GM12878 (cell line): ENCODE measurements at regions not wholly inside any gene's neighbourhood (a gene's known extent, or its start where the extent isn't known, plus 50 kb on each side); places are given as distances from the start of the nearest gene placed in this dataset.
"Not testable (repeated sequence)": the region's sequence is repeated elsewhere in the genome, so short reads cannot be mapped to it uniquely, and the experiment has no call there.

Source experiments
- ATAC-seq: fragments of 200-7000 bp; cut with Tn5 transposase; 3 replicates; pipeline ENCODE4 v1.9.1; 2020; ENCODE audit warnings: mild to moderate bottlenecking, moderate library complexity
- BruUV-seq: library from RNA; stranded (reverse); fragments of 400-500 nt; replicated peaks from 2 replicates; lab custom pipeline; 2021; lab: Mats Ljungman, UMichigan
- CTCF ChIA-PET: fragments of 300-600 bp; sonication (Branson Sonifier 250); formaldehyde crosslinking; extraction: SDS; loops from one replicate; lab custom pipeline; 2021; ENCODE audit warnings: inconsistent platforms; lab: Yijun Ruan, JAX
- POLR2A ChIA-PET: fragments of 350-600 bp; formaldehyde crosslinking; extraction: SDS; loops from one replicate; lab custom pipeline; 2021; ENCODE audit warnings: inconsistent platforms; lab: Charles Lee
- RAD21 ChIA-PET: fragments of 300-600 bp; sonication (Branson Sonifier 250); formaldehyde crosslinking; loops from one replicate; lab custom pipeline; 2023; ENCODE audit warnings: antibody characterized with exemption; ENCODE audit not compliant: unreplicated experiment; lab: Charles Lee
- SMC1A ChIA-PET: fragments of 300-600 bp; sonication (Branson Sonifier 250); formaldehyde crosslinking; loops from one replicate; lab custom pipeline; 2023; ENCODE audit not compliant: unreplicated experiment, uncharacterized antibody; lab: Charles Lee
- DNase-seq: peaks from one replicate; pipeline ENCODE4 v3.0.0-alpha.2; 2011; ENCODE audit warnings: low read depth, low spot score
- FAIRE-seq: peaks from 3 replicates; lab custom pipeline; 2011; peaks lifted over from hg19 to GRCh38; lab: Jason Lieb, UNC
- H2AFZ ChIP-seq: 2 replicates; pipeline ENCODE4 v1.6.0; 2011; ENCODE audit warnings: low read depth, low read length, control low read depth; ENCODE audit not compliant: control insufficient read depth
- H3K27ac ChIP-seq: 2 replicates; pipeline ENCODE4 v1.5.1; 2011; ENCODE audit warnings: control low read depth; ENCODE audit not compliant: control insufficient read depth, insufficient read depth
- H3K27me3 ChIP-seq, 2 experiments: replicated peaks in 1 of 2; 2 replicates each; pipeline versions ENCODE4 v1.6.0 to v1.6.1; 2011; ENCODE audit warnings: low read length in 1 of 2; ENCODE audit not compliant: control insufficient read depth in 2 of 2, insufficient read depth in 2 of 2
- H3K36me3 ChIP-seq, 2 experiments: 2 replicates each; pipeline ENCODE4 v1.5.1; 2011; ENCODE audit warnings: low read length in 1 of 2; ENCODE audit not compliant: control insufficient read depth in 2 of 2, insufficient read depth in 2 of 2
- H3K4me1 ChIP-seq: 2 replicates; pipeline ENCODE4 v1.6.1; 2011; ENCODE audit warnings: mild to moderate bottlenecking, low read length, moderate library complexity, mixed read lengths; ENCODE audit not compliant: control insufficient read depth, insufficient read depth
- H3K4me2 ChIP-seq: 2 replicates; pipeline ENCODE4 v1.6.0; 2011; ENCODE audit warnings: control low read depth; ENCODE audit not compliant: control insufficient read depth, insufficient read depth
- H3K4me3 ChIP-seq: fragments of 200-600 bp; sonication (generic); 2 replicates; pipeline ENCODE4 v1.5.1; 2016
- H3K79me2 ChIP-seq: 2 replicates; pipeline ENCODE4 v1.6.0; 2011; ENCODE audit warnings: low read length; ENCODE audit not compliant: control insufficient read depth, insufficient read depth
- H3K9ac ChIP-seq: 2 replicates; pipeline ENCODE4 v1.8.0; 2011; ENCODE audit warnings: low read length, control low read depth, mixed read lengths; ENCODE audit not compliant: control insufficient read depth, insufficient read depth
- H3K9me3 ChIP-seq: replicated peaks from 3 replicates; pipeline ENCODE4 v1.5.1; 2011; ENCODE audit warnings: mild to moderate bottlenecking, low read length; ENCODE audit not compliant: control insufficient read depth, insufficient read depth
- H4K20me1 ChIP-seq: 2 replicates; pipeline ENCODE4 v1.6.0; 2011; ENCODE audit not compliant: control insufficient read depth, insufficient read depth
- WGBS: methylation state at CpG from one replicate; pipeline ENCODE4 v1.1.6; 2016; ENCODE audit warnings: low lambda C conversion rate; ENCODE audit not compliant: insufficient replicate concordance, insufficient coverage; ENCODE audit errors: missing lambda C conversion rate; 5-methylcytosine and 5-hydroxymethylcytosine counted together
- in situ Hi-C: fragments of 300-500 bp; cut with MboI; formaldehyde crosslinking; loops from 9 replicates; pipeline ENCODE4 v1.14.3; 2018; ENCODE audit warnings: mixed read lengths
- intact Hi-C: fragments of 100-400 bp; cut with micrococcal nuclease; formaldehyde crosslinking; loops from one replicate; pipeline ENCODE4 v1.14.2; 2022; ENCODE audit not compliant: unreplicated experiment

DNA sequence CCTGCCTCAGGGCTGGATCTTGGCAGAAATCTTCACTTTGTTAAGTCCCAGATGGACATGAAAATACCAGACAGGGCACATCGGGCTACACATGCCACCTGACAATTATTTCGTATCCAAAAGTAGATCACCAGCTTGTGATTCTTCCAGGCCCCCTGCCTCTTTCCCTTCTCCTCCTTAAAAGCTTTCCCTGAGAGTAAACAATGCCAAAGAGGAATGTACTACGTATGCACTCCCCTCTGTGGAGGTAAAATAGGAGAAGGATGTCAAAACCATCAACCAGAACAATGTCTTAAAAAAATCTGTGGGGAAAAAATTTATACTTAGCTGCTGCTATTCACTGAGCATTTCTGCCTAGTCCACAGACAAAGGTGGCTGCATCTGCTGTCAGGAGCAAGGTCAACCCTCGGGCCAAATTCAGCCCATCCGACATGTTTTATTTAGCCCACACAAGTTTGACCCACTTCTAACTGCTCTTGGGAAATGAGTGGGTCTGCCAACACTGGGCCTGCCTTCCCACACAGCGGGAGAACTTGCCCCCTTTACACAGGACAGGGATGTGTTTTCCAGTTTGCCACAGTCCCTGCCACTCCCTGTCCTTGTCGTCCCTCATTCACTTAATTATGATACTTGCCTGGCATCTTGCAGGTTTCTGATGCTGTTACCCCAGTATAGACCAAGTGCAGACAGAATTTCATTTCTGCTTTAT is 74.7 kb upstream of the NBPF26 start:
- H2AFZ ChIP-seq, CTCF ChIA-PET, intact Hi-C loops, RAD21 ChIA-PET, BruUV-seq, H4K20me1 ChIP-seq, DNase-seq, H3K4me2 ChIP-seq, H3K27ac ChIP-seq, H3K9ac ChIP-seq, SMC1A ChIA-PET, H3K9me3 ChIP-seq, H3K36me3 ChIP-seq, H3K4me1 ChIP-seq, ATAC-seq, FAIRE-seq, in situ Hi-C loops, H3K79me2 ChIP-seq, H3K27me3 ChIP-seq, POLR2A ChIA-PET, H3K4me3 ChIP-seq: not testable (repeated sequence)
- no CpG with 5 or more reads among the region's 7 CpGs for WGBS

DNA sequence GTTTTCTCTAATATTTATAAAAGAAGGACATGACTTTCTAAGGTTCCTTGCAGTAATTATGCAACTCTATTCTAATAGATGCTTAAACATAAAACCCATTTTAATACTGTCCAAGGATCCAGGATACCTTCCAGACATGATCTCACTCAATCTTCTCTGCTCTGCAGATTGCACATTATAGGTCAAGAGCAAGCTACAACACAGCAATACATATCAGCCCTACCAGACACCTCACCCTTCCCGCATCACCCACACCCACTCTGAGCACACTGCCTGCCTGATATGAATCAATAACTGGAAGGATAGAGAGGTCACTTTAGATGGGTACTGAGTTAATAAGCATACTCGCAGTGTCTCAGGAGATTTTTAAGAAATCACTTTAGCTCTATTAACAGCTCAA is 74.0 kb upstream of the NBPF26 start:
- H3K27ac ChIP-seq, H2AFZ ChIP-seq, RAD21 ChIA-PET, H3K9ac ChIP-seq, H3K4me2 ChIP-seq, in situ Hi-C loops, DNase-seq, H3K79me2 ChIP-seq, FAIRE-seq, H3K36me3 ChIP-seq, H3K9me3 ChIP-seq, H3K27me3 ChIP-seq, H3K4me1 ChIP-seq, H4K20me1 ChIP-seq, BruUV-seq, CTCF ChIA-PET, POLR2A ChIA-PET, ATAC-seq, SMC1A ChIA-PET, intact Hi-C loops, H3K4me3 ChIP-seq: not testable (repeated sequence)
- no CpG with 5 or more reads among the region's 2 CpGs for WGBS

DNA sequence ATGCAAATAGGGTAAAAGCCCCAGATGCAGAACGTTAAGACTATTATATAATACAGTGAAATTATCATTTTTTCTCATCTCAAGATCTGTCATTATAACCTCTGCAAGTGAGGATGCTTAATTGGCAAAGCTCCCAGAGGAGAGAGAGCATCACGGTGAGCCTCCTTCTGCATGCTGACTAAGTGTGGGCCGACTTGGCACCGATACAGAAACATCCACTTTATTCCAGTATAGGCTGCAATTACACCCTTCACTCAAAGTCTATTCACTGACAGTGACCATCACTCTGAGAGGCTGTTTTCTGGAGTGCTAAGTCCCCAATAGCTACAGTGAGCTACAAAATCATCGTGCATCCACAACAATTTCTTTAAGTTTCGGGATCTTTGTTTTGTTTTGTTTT is 69.6 kb upstream of the NBPF26 start:
- FAIRE-seq, H3K4me1 ChIP-seq, H3K36me3 ChIP-seq, H3K79me2 ChIP-seq, H3K27me3 ChIP-seq, POLR2A ChIA-PET, intact Hi-C loops, RAD21 ChIA-PET, H3K4me3 ChIP-seq, H3K27ac ChIP-seq, ATAC-seq, H3K9me3 ChIP-seq, SMC1A ChIA-PET, H2AFZ ChIP-seq, H3K4me2 ChIP-seq, in situ Hi-C loops, BruUV-seq, DNase-seq, H3K9ac ChIP-seq, CTCF ChIA-PET, H4K20me1 ChIP-seq: not testable (repeated sequence)
- 0% methylated on average over 1 of the region's 6 CpGs for WGBS

DNA sequence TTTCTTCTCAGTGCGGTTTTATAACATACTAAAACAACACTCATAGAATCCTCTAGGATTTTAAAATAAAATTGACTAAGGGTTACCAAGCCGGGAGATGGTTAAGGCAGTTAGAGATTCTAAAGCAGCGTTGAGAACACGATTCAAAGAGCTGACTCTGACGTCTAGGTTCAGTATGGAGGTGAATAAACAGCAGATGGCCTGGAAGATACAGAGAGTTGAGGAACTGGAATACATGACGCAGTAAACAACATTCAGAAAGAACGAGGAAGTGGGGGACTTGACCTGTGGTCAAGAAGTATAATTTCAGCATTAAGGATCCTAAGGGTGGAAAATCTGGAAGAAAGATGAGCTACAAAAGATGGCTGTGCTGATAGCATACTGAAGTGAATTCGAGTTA is 68.4 kb upstream of the NBPF26 start:
- H3K4me1 ChIP-seq, result not testable (repeated sequence)

More for the DNA sequence above, 68.4 kb upstream of the NBPF26 start:
- in situ Hi-C loops, H3K79me2 ChIP-seq, intact Hi-C loops, H3K4me3 ChIP-seq, SMC1A ChIA-PET, H3K36me3 ChIP-seq, DNase-seq, BruUV-seq, H3K4me2 ChIP-seq, ATAC-seq, RAD21 ChIA-PET, H3K27me3 ChIP-seq, FAIRE-seq, POLR2A ChIA-PET, H3K9ac ChIP-seq, H3K9me3 ChIP-seq, H2AFZ ChIP-seq, CTCF ChIA-PET, H4K20me1 ChIP-seq, H3K27ac ChIP-seq: not testable (repeated sequence)
- WGBS, result no CpG with 5 or more reads among the region's 8 CpGs
